CD4-positive, alpha-beta T cell treated with Interleukin-12 subunit alpha and Interleukin-12 subunit beta, for 1 hour (primary cell): ENCODE measurements at regions not wholly inside any gene's neighbourhood (a gene's known extent, or its start where the extent isn't known, plus 50 kb on each side); places are given as distances from the start of the nearest gene placed in this dataset.

Source experiments
- DNase-seq: peaks from one replicate; pipeline ENCODE4 v3.0.0-alpha.2; 2020

GRCh38 chr14:104345621-104346462 is 207.5 kb downstream of the KIF26A start:
- DNase-seq = no peak

GRCh38 chr14:104346608-104347007 is 208.2 kb downstream of the KIF26A start:
- DNase-seq = no peak

GRCh38 chr14:104348741-104349140 is 210.4 kb downstream of the KIF26A start:
- no peak for DNase-seq

- no peak for DNase-seq
These were observed 211.6 kb downstream of the KIF26A start for GRCh38 chr14:104349950-104350349.

- DNase-seq = no peak
These were observed 212.2 kb downstream of the KIF26A start for GRCh38 chr14:104350463-104351185.

GRCh38 chr14:104351849-104352492 is 213.6 kb downstream of the KIF26A start:
- DNase-seq = no peak

- DNase-seq = no peak
These were observed 214.3 kb downstream of the KIF26A start for GRCh38 chr14:104352493-104353220.

GRCh38 chr14:104353221-104353920 is 215.0 kb downstream of the KIF26A start:
- DNase-seq = no peak

- no peak for DNase-seq
These were observed 215.7 kb downstream of the KIF26A start for GRCh38 chr14:104353921-104354701.

GRCh38 chr14:104355101-104356019 is 217.0 kb downstream of the KIF26A start:
- DNase-seq = no peak

- no peak for DNase-seq
These were observed 217.8 kb downstream of the KIF26A start for GRCh38 chr14:104356020-104356737.

- no peak for DNase-seq
These were observed 218.6 kb downstream of the KIF26A start for GRCh38 chr14:104356738-104357688.

- no peak for DNase-seq
These were observed 219.5 kb downstream of the KIF26A start for GRCh38 chr14:104357689-104358527.

GRCh38 chr14:104358528-104359300 is 220.3 kb downstream of the KIF26A start:
- no peak for DNase-seq

- no peak for DNase-seq
These were observed 220.1 kb upstream of the C14orf180 start for GRCh38 chr14:104359301-104359968.

GRCh38 chr14:104359969-104360442 is 219.6 kb upstream of the C14orf180 start:
- no peak for DNase-seq
